Psoas muscle (tissue), 7 donors: ENCODE measurements at regions not wholly inside any gene's neighbourhood (a gene's known extent, or its start where the extent isn't known, plus 50 kb on each side); places are given as distances from the start of the nearest gene placed in this dataset.

Source experiments
- ATAC-seq, 4 donors: fragments of 200-7000 bp; cut with Tn5 transposase; one replicate each; pipeline ENCODE4 v1.9.1; 2020; ENCODE audit warnings: moderate library complexity in 3 of 4, mild to moderate bottlenecking in 2 of 4
- DNase-seq, 2 donors: peaks; one replicate each; pipeline ENCODE4 v3.0.0-alpha.2; 2020
- H3K27ac ChIP-seq: fragments of 200-600 bp; one replicate; pipeline ENCODE4 v1.8.0; 2022
- H3K27me3 ChIP-seq, 3 donors: fragments of 200-600 bp in 1 of 3; one replicate each; pipeline versions ENCODE4 v1.6.1 to v1.8.0; 2013 to 2022; ENCODE audit warnings: low read length in 2 of 3, mild to moderate bottlenecking in 2 of 3, moderate library complexity in 1 of 3; ENCODE audit not compliant: insufficient read depth in 3 of 3
- H3K36me3 ChIP-seq, 2 donors: fragments of 200-600 bp in 1 of 2; one replicate each; pipeline versions ENCODE4 v1.6.1 to v1.8.0; 2013 to 2022; ENCODE audit warnings: low read depth in 1 of 2, mild to moderate bottlenecking in 1 of 2, moderate library complexity in 1 of 2; ENCODE audit not compliant: insufficient read depth in 1 of 2
- H3K4me1 ChIP-seq: fragments of 200-600 bp; one replicate; pipeline ENCODE4 v1.8.0; 2022
- H3K4me3 ChIP-seq: fragments of 200-600 bp; one replicate; pipeline ENCODE4 v1.8.0; 2022; ENCODE audit warnings: mild to moderate bottlenecking
- H3K9me3 ChIP-seq: fragments of 200-600 bp; one replicate; pipeline ENCODE4 v1.8.0; 2022
- CTCF ChIP-seq: fragments of 200-600 bp; IDR thresholded peaks from one replicate; pipeline ENCODE4 v1.8.0; 2022; ENCODE audit warnings: antibody characterized with exemption
- WGBS, 3 donors: extraction: QIAGEN DNeasy Blood & Tissue Kit; methylation state at CpG; one replicate each; pipeline versions ENCODE4 v1.1.6 to v1.1.7; 2013; 5-methylcytosine and 5-hydroxymethylcytosine counted together
- intact Hi-C, 2 donors: fragments of 100-400 bp; cut with DNase I; formaldehyde crosslinking; loops; one replicate each; pipeline versions ENCODE4 v1.11.0 to v1.14.2; 2022
- donor health status: healthy with polysubstance abuse.
- donor health status: DM: no; HTN: no; CAD: no; lungs with moderate emphysema.
- donor health status: Bipolar disorder and iron deficiency.
- donor health status: healthy.
- donor health status: DM: yes; HTN: yes; CAD: no.
- donor health status: DM: no; HTN: no; CAD: no.
- donor health status: DM: yes; HTN: yes; CAD: no.

GRCh38 chr13:67966065-67966464 is 735.9 kb upstream of the PCDH9 start:
- TF ChIP-seq CTCF = no peak
- ATAC-seq = no peak
- H3K27ac ChIP-seq = no peak overlapping the region
- intact Hi-C loops = no loop called here
- DNase-seq = no peak
- H3K4me1 ChIP-seq = no peaks in the 10 kb centered on the region
- H3K36me3 ChIP-seq = no peaks in the 10 kb centered on the region
- no peaks in the 10 kb centered on the region for H3K27me3 ChIP-seq
- 80 to 84% (median 80%) methylated on average over 1 of the region's 1 CpG for WGBS, 3 donors
- H3K4me3 ChIP-seq = no peak overlapping the region
- H3K9me3 ChIP-seq = no peaks in the 10 kb centered on the region

GRCh38 chr13:67964986-67965385 is 734.9 kb upstream of the PCDH9 start:
- H3K4me1 ChIP-seq = no peaks in the 10 kb centered on the region
- H3K27ac ChIP-seq = no peak overlapping the region
- DNase-seq (no peak), ATAC-seq (no peak)
- H3K9me3 ChIP-seq = no peaks in the 10 kb centered on the region
- H3K4me3 ChIP-seq = no peak overlapping the region
- intact Hi-C loops = no loop called here
- TF ChIP-seq CTCF = no peak
- no peaks in the 10 kb centered on the region for H3K36me3 ChIP-seq
- H3K27me3 ChIP-seq = no peaks in the 10 kb centered on the region
- 30 to 43% (median 33%) methylated on average over 1 of the region's 1 CpG for WGBS, 3 donors

- 74 to 81% (median 74%) methylated on average over 2 of the region's 2 CpGs for WGBS, 3 donors
- TF ChIP-seq CTCF = no peak
- Histone ChIP-seq H3K27me3 (no peaks in the 10 kb centered on the region), H3K36me3 (no peaks in the 10 kb centered on the region), H3K27ac (no peak overlapping the region), H3K4me3 (no peak overlapping the region), H3K4me1 (no peaks in the 10 kb centered on the region), H3K9me3 (no peaks in the 10 kb centered on the region)
- ATAC-seq = no peak
- intact Hi-C loops = no loop called here
- DNase-seq = no peak
Measured at GRCh38 chr13:67964091-67964490, 734.0 kb upstream of the PCDH9 start.

GRCh38 chr13:67961331-67961730 is 731.2 kb upstream of the PCDH9 start:
- no peaks in the 10 kb centered on the region for H3K36me3 ChIP-seq
- TF ChIP-seq CTCF = no peak

GRCh38 chr13:67951431-67951830 is 721.3 kb upstream of the PCDH9 start:
- intact Hi-C loops = no loop called here
- 67 to 85% (median 68%) methylated on average over 2 of the region's 2 CpGs for WGBS, 3 donors
- no peak for TF ChIP-seq CTCF
- no peaks in the 10 kb centered on the region for H3K9me3 ChIP-seq
- no peak for ATAC-seq
- H3K27ac ChIP-seq = no peak overlapping the region
- no peak for DNase-seq
- H3K4me1 ChIP-seq = no peaks in the 10 kb centered on the region
- H3K4me3 ChIP-seq = no peak overlapping the region
- no peaks in the 10 kb centered on the region for H3K27me3 ChIP-seq
- no peaks in the 10 kb centered on the region for H3K36me3 ChIP-seq

More at GRCh38 chr13:67961331-67961730, 731.2 kb upstream of the PCDH9 start:
- DNase-seq = no peak
- intact Hi-C loops = no loop called here
- Histone ChIP-seq H3K27me3 (no peaks in the 10 kb centered on the region), H3K9me3 (no peaks in the 10 kb centered on the region), H3K4me3 (no peak overlapping the region), H3K27ac (no peak overlapping the region), H3K4me1 (no peaks in the 10 kb centered on the region)
- ATAC-seq = no peak
- 47 to 58% (median 58%) methylated on average over 2 of the region's 2 CpGs for WGBS, 3 donors
